SK-N-SH treated with all-trans-retinoic acid at 6 μM for 48 hours (cell line): ENCODE measurements at regions not wholly inside any gene's neighbourhood (a gene's known extent, or its start where the extent isn't known, plus 50 kb on each side); places are given as distances from the start of the nearest gene placed in this dataset.

Source experiments
- ARNTL ChIP-seq: fragments of 450-650 bp; formaldehyde crosslinking; IDR thresholded peaks from 2 replicates; pipeline ENCODE4 v1.5.0; 2020; ENCODE audit warnings: low read depth, mild to moderate bottlenecking, moderate library complexity, borderline replicate concordance
- BACH2 ChIP-seq: fragments of 250-450 bp; sonication (Bioruptor Pico); IDR thresholded peaks from 2 replicates; pipeline ENCODE4 v1.9.0; 2021; ENCODE audit warnings: mild to moderate bottlenecking, borderline replicate concordance
- CSRNP3 ChIP-seq: fragments of 250-450 bp; sonication (Bioruptor Pico); IDR thresholded peaks from 2 replicates; pipeline ENCODE4 v1.5.1; 2021; ENCODE audit warnings: mild to moderate bottlenecking, moderate library complexity
- ISL1 ChIP-seq: fragments of 250-450 bp; sonication (Bioruptor Pico); IDR thresholded peaks from 2 replicates; pipeline ENCODE4 v2.1.2; 2022; ENCODE audit warnings: mild to moderate bottlenecking, moderate library complexity
- OSR1 ChIP-seq: fragments of 250-450 bp; sonication (Bioruptor Pico); IDR thresholded peaks from 2 replicates; pipeline ENCODE4 v1.8.0; 2022; ENCODE audit warnings: moderate library complexity, mild to moderate bottlenecking, inconsistent platforms
- POU6F1 ChIP-seq: fragments of 250-450 bp; sonication (Bioruptor Pico); IDR thresholded peaks from 2 replicates; pipeline ENCODE4 v1.8.0; 2021; ENCODE audit warnings: low read depth, mild to moderate bottlenecking, moderate library complexity, borderline replicate concordance
- RARB ChIP-seq: fragments of 250-450 bp; sonication (Bioruptor Pico); IDR thresholded peaks from 2 replicates; pipeline ENCODE4 v1.8.0; 2021; ENCODE audit warnings: mild to moderate bottlenecking, moderate library complexity
- TCF4 ChIP-seq: fragments of 250-450 bp; sonication (Bioruptor Pico); IDR thresholded peaks from 2 replicates; pipeline ENCODE4 v1.8.0; 2021; ENCODE audit warnings: mild to moderate bottlenecking, moderate library complexity, borderline replicate concordance
- TOX ChIP-seq: fragments of 250-450 bp; sonication (Bioruptor Pico); IDR thresholded peaks from 2 replicates; pipeline ENCODE4 v1.8.0; 2021; ENCODE audit warnings: mild to moderate bottlenecking, moderate library complexity, borderline replicate concordance
- ZNF565 ChIP-seq: fragments of 450-650 bp; formaldehyde crosslinking; conservative IDR thresholded peaks from 2 replicates; pipeline ENCODE4 v1.5.0; 2020; ENCODE audit warnings: low read depth, mild to moderate bottlenecking, moderate library complexity
- ZNF8 ChIP-seq: fragments of 450-650 bp; formaldehyde crosslinking; IDR thresholded peaks from 2 replicates; pipeline ENCODE4 v1.5.0; 2020; ENCODE audit warnings: mild to moderate bottlenecking, moderate library complexity
- TF ChIP-seq, protein P1 (sequence below): fragments of 250-450 bp; sonication (Bioruptor Pico); IDR thresholded peaks from 2 replicates; pipeline ENCODE4 v1.5.0; 2020; ENCODE audit warnings: mild to moderate bottlenecking, moderate library complexity

DNA sequence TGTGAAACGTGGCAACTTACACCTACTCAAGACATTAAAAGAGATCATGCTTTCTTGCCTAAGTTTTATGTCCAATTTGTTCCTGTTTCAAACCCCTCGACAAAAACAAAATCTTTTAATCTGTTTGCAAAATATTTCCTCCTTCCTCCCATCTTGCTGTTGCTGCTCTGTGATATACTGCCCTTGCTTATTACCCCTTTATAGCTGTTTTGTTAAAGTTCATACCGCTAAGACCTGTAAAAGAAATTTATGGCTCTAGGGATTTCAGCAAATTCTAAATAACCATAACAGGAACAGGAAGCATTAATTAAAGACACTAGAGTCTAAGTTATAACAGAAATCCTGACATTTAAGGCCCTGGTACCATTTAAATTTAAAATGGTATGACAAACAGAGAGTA, 1268.2 kb upstream of the PIK3C3 start:
- TF ChIP-seq ZNF8 (no peak), ISL1 (CRISPR knock-in tag) (no peak), POU6F1 (CRISPR knock-in tag) (no peak), BACH2 (no peak), OSR1 (CRISPR knock-in tag) (no peak), TCF4 (no peak), RARB (no peak), ZNF565 (CRISPR knock-in tag) (no peak), ARNTL (CRISPR knock-in tag) (no peak), CSRNP3 (CRISPR knock-in tag) (no peak), TOX (CRISPR knock-in tag) (no peak)
- TF ChIP-seq, protein P1, sequence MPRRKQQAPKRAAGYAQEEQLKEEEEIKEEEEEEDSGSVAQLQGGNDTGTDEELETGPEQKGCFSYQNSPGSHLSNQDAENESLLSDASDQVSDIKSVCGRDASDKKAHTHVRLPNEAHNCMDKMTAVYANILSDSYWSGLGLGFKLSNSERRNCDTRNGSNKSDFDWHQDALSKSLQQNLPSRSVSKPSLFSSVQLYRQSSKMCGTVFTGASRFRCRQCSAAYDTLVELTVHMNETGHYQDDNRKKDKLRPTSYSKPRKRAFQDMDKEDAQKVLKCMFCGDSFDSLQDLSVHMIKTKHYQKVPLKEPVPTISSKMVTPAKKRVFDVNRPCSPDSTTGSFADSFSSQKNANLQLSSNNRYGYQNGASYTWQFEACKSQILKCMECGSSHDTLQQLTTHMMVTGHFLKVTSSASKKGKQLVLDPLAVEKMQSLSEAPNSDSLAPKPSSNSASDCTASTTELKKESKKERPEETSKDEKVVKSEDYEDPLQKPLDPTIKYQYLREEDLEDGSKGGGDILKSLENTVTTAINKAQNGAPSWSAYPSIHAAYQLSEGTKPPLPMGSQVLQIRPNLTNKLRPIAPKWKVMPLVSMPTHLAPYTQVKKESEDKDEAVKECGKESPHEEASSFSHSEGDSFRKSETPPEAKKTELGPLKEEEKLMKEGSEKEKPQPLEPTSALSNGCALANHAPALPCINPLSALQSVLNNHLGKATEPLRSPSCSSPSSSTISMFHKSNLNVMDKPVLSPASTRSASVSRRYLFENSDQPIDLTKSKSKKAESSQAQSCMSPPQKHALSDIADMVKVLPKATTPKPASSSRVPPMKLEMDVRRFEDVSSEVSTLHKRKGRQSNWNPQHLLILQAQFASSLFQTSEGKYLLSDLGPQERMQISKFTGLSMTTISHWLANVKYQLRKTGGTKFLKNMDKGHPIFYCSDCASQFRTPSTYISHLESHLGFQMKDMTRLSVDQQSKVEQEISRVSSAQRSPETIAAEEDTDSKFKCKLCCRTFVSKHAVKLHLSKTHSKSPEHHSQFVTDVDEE (CRISPR knock-in tag), result no peak
